ENCODE measurements at regions not wholly inside any gene's neighbourhood (a gene's known extent, or its start where the extent isn't known, plus 50 kb on each side); places are given as distances from the start of the nearest gene placed in this dataset.

DNA sequence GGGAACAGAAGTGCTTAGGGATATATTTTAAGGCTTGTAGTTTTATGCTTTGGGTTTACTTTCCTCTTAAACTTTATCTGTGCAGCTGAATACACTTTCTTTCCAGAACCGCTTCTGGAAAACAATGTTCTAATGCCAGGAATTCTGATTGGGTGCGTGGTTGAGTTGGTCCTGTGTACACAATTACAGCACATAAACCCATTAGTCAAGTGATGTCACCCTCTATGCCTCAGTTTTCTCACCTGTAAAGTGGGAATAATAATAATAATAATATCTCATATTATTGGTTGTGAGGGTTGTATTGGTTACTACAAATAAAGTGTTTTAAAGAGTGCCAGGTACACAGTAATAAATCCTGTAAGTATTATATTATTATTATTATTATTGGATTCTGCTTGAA, 129.2 kb downstream of the MID1IP1 start:
- no peak for TF ChIP-seq CHD2 (IDR thresholded peaks at IDR 0.05; ENCODE audit: low read length, partially characterized antibody)
- TF ChIP-seq, protein P1, sequence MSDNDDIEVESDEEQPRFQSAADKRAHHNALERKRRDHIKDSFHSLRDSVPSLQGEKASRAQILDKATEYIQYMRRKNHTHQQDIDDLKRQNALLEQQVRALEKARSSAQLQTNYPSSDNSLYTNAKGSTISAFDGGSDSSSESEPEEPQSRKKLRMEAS (IDR thresholded peaks at IDR 0.05; ENCODE audit: low read depth): no peak
